Breast epithelium (tissue), 4 donors: ENCODE measurements at regions not wholly inside any gene's neighbourhood (a gene's known extent, or its start where the extent isn't known, plus 50 kb on each side); places are given as distances from the start of the nearest gene placed in this dataset.

ENCODE experiments used
- DNase-seq, 2 donors: peaks; one replicate each; pipeline ENCODE4 v3.0.0-alpha.2; 2019; ENCODE audit warnings: low spot score in 2 of 2
- H3K27ac ChIP-seq, 2 donors: fragments of 200-600 bp; sonication (generic) in 1 of 2; one replicate each; pipeline ENCODE4 v1.5.1; 2016 to 2019; ENCODE audit warnings: mild to moderate bottlenecking in 1 of 2
- H3K27me3 ChIP-seq, 2 donors: fragments of 200-600 bp; sonication (generic) in 1 of 2; one replicate each; pipeline versions ENCODE4 v1.5.1 to v1.6.0; 2017 to 2019; ENCODE audit warnings: control low read depth in 1 of 2, mild to moderate bottlenecking in 1 of 2
- H3K36me3 ChIP-seq: fragments of 200-600 bp; one replicate; pipeline ENCODE4 v1.5.1; 2019
- H3K4me1 ChIP-seq, 2 donors: fragments of 200-600 bp; sonication (generic); one replicate each; pipeline ENCODE4 v1.5.1; 2016 to 2019; ENCODE audit warnings: control low read depth in 1 of 2
- H3K4me3 ChIP-seq, 3 donors: fragments of 200-600 bp; sonication (generic); 1 replicate in 2 of 3; 2 replicates in 1 of 3; pipeline ENCODE4 v1.5.1; 2016 to 2019; ENCODE audit warnings: mild to moderate bottlenecking in 3 of 3, moderate library complexity in 2 of 3
- H3K9me3 ChIP-seq, 2 donors: fragments of 200-600 bp; sonication (generic) in 1 of 2; one replicate each; pipeline ENCODE4 v1.5.1; 2016 to 2019; ENCODE audit warnings: control low read depth in 1 of 2
- POLR2A ChIP-seq: fragments of 450-650 bp; IDR thresholded peaks from one replicate; pipeline ENCODE4 v1.6.1; 2016; ENCODE audit warnings: antibody characterized with exemption, mild to moderate bottlenecking, moderate library complexity
- POLR2AphosphoS5 ChIP-seq, 3 donors: sonication (generic); formaldehyde crosslinking; IDR thresholded peaks; one replicate each; pipeline ENCODE4 v1.6.1; 2017; ENCODE audit warnings: antibody characterized with exemption in 3 of 3
- intact Hi-C: fragments of 100-400 bp; cut with DNase I; formaldehyde crosslinking; loops from one replicate; pipeline ENCODE4 v1.15.1; 2023; ENCODE audit warnings: low total_unique reads
- TF ChIP-seq, protein P1 (sequence below), 3 donors: fragments of 450-650 bp; IDR thresholded peaks; one replicate each; pipeline ENCODE4 v1.5.1; 2016 to 2017; ENCODE audit warnings: antibody characterized with exemption in 3 of 3, mild to moderate bottlenecking in 3 of 3, moderate library complexity in 3 of 3

DNA sequence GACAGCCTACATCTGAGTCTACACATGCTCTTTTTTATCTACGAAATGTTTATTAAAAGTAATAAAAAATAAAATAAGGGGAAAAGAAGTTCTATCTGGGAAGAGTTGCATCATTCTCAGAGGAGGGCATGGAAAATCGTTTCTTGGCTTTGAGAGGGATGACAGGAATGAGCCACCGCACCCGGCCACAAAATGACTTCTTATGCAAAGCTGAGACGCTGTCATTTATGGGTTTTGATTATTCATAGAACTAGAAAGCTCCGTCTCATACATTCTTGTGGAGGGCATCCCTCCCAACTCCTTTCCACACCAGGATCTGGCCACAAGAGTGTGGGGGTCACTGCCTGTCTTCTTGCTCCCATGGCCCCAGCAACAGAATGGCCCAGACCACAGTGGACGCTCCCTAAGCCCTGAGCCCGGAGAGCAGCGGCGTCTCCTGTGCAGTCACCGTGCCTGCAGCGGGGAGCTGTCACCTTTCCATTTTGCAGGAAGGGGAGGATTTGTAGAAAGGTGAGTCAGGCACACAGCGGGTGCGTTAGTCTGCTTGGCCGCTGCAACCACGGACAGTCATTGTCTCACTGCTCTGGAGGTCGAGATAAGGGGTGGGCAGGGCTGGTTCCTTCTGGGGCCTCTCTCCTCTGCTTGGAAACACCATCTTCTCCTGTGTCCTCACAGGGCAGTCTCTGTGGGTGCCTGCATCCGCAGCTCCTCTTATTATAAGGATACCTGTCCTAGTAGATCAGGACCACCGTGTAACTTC is 1388.7 kb downstream of the BRD1 start:
- Histone ChIP-seq H3K4me1 (no peaks in the 10 kb centered on the region), H3K4me3 (no peak overlapping the region), H3K27me3 (peaks cover 0 to 28% of the 10 kb centered on the region in 2 donors), H3K9me3 (no peaks in the 10 kb centered on the region), H3K27ac (no peak overlapping the region), H3K36me3 (no peaks in the 10 kb centered on the region)
- intact Hi-C loops = no loop called here
- DNase-seq = no peak
- no peak for TF ChIP-seq POLR2A
- no peak for TF ChIP-seq POLR2AphosphoS5 (IDR thresholded peaks at IDR 0.05)
- TF ChIP-seq, protein P1, sequence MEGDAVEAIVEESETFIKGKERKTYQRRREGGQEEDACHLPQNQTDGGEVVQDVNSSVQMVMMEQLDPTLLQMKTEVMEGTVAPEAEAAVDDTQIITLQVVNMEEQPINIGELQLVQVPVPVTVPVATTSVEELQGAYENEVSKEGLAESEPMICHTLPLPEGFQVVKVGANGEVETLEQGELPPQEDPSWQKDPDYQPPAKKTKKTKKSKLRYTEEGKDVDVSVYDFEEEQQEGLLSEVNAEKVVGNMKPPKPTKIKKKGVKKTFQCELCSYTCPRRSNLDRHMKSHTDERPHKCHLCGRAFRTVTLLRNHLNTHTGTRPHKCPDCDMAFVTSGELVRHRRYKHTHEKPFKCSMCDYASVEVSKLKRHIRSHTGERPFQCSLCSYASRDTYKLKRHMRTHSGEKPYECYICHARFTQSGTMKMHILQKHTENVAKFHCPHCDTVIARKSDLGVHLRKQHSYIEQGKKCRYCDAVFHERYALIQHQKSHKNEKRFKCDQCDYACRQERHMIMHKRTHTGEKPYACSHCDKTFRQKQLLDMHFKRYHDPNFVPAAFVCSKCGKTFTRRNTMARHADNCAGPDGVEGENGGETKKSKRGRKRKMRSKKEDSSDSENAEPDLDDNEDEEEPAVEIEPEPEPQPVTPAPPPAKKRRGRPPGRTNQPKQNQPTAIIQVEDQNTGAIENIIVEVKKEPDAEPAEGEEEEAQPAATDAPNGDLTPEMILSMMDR (IDR thresholded peaks at IDR 0.05) = no peak

DNA sequence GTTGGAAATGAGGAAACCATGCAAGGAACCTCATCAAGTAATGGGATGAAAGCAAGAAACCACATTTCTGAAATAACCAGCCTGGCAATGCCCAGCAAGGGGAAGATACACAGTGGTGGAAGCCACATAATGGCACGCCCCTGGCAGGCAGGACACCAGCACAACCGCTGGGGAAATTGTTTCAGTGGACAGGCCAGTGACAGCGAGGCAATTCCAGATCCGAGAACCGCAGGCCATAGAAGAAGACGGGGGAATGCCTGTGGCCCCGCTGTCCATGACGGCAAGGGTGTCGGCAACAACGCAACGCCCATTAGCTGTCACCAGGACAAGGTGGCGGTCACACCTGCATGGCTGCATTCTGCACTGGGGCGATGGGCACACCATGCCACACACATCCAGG is 1389.6 kb downstream of the BRD1 start:
- no peaks in the 10 kb centered on the region for H3K4me1 ChIP-seq
- H3K27me3 ChIP-seq = peaks cover 0 to 28% of the 10 kb centered on the region in 2 donors
- no peaks in the 10 kb centered on the region for H3K36me3 ChIP-seq
- intact Hi-C loops = no loop called here
- TF ChIP-seq, protein P1 (IDR thresholded peaks at IDR 0.05) = no peak
- TF ChIP-seq POLR2A (no peak), POLR2AphosphoS5 (IDR thresholded peaks at IDR 0.05) (no peak)
- no peak overlapping the region for H3K27ac ChIP-seq
- H3K4me3 ChIP-seq = no peak overlapping the region
- no peaks in the 10 kb centered on the region for H3K9me3 ChIP-seq
- no peak for DNase-seq

DNA sequence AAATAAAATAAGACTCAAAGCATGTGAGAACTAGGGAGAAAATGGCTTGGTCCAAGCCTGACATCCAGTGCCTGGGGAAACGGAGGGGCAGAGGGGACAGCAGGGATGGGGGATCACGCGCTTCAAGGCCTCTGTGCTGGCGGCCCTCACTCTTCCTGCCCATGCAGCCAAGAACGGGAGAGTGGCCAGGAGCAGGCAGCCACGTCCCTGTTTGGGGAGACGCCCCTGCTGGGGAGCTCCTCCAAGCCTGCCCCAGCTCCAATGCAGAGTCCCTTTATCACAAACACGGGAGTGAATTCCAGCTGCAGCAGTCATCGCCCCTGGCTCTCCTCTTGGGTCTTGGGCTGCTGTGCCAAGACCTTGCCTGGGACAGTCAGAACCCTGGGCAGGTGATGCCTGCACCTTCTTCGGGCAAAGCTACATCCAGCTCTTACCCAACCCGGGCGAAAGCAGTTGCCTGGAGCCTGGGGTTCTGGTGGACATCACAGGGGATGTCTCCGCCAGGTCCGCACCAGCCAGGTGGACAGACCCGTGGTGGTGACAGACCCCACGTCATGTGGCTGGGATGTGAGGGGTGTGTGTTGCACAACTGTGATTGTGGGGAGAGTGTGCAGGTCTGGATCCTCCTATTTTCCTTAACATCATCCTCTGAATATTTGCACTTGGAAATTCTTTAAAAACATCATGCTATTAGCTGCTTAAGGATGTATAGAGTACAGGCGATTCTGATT is 1391.3 kb downstream of the BRD1 start:
- intact Hi-C loops = no loop called here
- Histone ChIP-seq H3K36me3 (no peaks in the 10 kb centered on the region), H3K27ac (no peak overlapping the region), H3K9me3 (no peaks in the 10 kb centered on the region), H3K4me1 (no peaks in the 10 kb centered on the region), H3K27me3 (peaks cover 0 to 19% of the 10 kb centered on the region in 2 donors), H3K4me3 (no peak overlapping the region)
- no peak for DNase-seq
- TF ChIP-seq POLR2AphosphoS5 (IDR thresholded peaks at IDR 0.05) (no peak), POLR2A (no peak)
- TF ChIP-seq, protein P1 (IDR thresholded peaks at IDR 0.05) = no peak

DNA sequence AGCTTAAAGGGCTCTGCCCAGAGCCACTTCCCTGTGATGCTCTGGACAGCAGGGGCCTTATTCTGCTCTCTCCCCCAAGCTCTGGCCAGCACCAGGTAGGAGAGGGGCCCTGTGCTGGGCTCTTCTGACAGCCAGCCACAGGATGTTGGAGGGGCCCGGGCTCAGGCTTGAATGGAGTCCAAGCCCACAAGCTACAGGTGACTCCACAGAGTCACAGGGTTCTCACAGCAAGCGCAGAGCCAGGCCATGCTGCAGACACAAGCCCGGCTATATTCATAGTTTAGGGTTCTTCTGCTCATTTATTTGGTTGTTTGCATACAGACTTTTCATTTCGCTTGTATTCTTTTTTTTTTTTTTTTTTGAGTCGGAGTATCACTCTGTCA is 1392.8 kb downstream of the BRD1 start:
- intact Hi-C loops = no loop called here
- H3K4me1 ChIP-seq = no peaks in the 10 kb centered on the region
- no peak overlapping the region for H3K4me3 ChIP-seq
- no peaks in the 10 kb centered on the region for H3K36me3 ChIP-seq
- no peaks in the 10 kb centered on the region for H3K9me3 ChIP-seq
- no peak overlapping the region for H3K27ac ChIP-seq
- no peak for DNase-seq
- peaks cover 0 to 13% of the 10 kb centered on the region in 2 donors for H3K27me3 ChIP-seq
- TF ChIP-seq POLR2AphosphoS5 (IDR thresholded peaks at IDR 0.05) (no peak), POLR2A (no peak)
- TF ChIP-seq, protein P1 (IDR thresholded peaks at IDR 0.05) = no peak

DNA sequence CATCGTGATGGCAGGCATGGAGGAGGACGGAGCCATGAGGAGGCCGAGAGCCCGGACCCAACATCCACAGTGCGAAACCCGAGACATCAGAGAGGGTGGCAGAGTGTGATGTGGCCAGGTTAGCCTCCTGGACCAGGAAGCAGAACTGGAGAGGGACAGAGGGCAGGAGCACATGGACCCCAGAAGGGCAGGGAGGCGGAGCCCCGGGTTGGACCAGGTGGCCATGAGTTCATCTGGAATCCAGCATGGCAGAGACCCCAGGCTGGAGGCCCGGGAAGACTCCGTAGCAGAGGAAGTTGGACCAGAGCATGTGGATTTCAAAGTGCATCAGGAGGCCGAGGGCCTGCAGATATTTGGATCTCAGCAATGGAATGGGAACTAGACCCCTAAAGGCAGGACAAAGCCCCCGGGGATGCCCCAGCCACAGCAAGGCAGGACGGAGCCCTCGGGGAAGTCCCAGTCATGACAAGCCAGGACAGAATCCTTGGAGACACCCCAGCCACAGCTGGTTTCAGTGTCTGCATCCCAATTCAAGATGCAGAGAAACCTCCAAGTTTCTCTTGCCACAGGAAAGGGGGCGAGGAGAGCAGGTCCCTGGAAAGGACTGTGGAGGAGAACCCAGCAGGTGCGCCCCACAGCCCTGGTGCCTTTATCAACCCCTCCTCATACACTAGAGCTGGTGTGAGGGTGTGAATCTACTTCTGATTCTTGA is 1393.4 kb downstream of the BRD1 start:
- Histone ChIP-seq H3K27ac (no peak overlapping the region), H3K27me3 (peaks cover 0 to 10% of the 10 kb centered on the region in 2 donors), H3K4me1 (no peaks in the 10 kb centered on the region), H3K4me3 (no peak overlapping the region), H3K9me3 (no peaks in the 10 kb centered on the region), H3K36me3 (no peaks in the 10 kb centered on the region)
- intact Hi-C loops = no loop called here
- no peak for DNase-seq
- TF ChIP-seq, protein P1 (IDR thresholded peaks at IDR 0.05) = no peak
- TF ChIP-seq POLR2AphosphoS5 (IDR thresholded peaks at IDR 0.05) = no peak
- TF ChIP-seq POLR2A = no peak
